CD8-positive, alpha-beta memory T cell (primary cell): ENCODE measurements at regions not wholly inside any gene's neighbourhood (a gene's known extent, or its start where the extent isn't known, plus 50 kb on each side); places are given as distances from the start of the nearest gene placed in this dataset.

Source experiments
- CTCF ChIA-PET: fragments of 350-600 bp; sonication (Branson Sonifier 250); formaldehyde crosslinking; loops from one replicate; lab custom pipeline; 2021; ENCODE audit warnings: antibody characterized with exemption; lab: Charles Lee
- POLR2A ChIA-PET: fragments of 350-600 bp; sonication (Branson Sonifier 250); formaldehyde crosslinking; loops from one replicate; lab custom pipeline; 2021; ENCODE audit warnings: antibody characterized with exemption; lab: Charles Lee
- DNase-seq, 5 donors: peaks; one replicate each; pipeline versions ENCODE4 v3.0.0 to v3.0.0-alpha.2; 2020 to 2022; ENCODE audit warnings: mixed read lengths in 1 of 5
- H3K27ac ChIP-seq: one replicate; pipeline ENCODE4 v1.7.0; 2013; ENCODE audit warnings: low read depth, mild to moderate bottlenecking, low read length, moderate library complexity
- H3K27me3 ChIP-seq: 2 replicates; pipeline ENCODE4 v1.7.0; 2013; ENCODE audit warnings: low read length, mild to moderate bottlenecking; ENCODE audit not compliant: insufficient read depth, poor library complexity, severe bottlenecking
- H3K36me3 ChIP-seq: 2 replicates; pipeline ENCODE4 v1.7.0; 2013; ENCODE audit warnings: mild to moderate bottlenecking, low read length, moderate library complexity; ENCODE audit not compliant: insufficient read depth
- H3K4me1 ChIP-seq: 2 replicates; pipeline ENCODE4 v1.7.0; 2013; ENCODE audit warnings: mild to moderate bottlenecking, low read length, moderate library complexity; ENCODE audit not compliant: insufficient read depth
- H3K4me3 ChIP-seq: 2 replicates; pipeline ENCODE4 v1.7.0; 2013; ENCODE audit warnings: mild to moderate bottlenecking, low read length
- H3K9me3 ChIP-seq: 2 replicates; pipeline ENCODE4 v1.7.0; 2013; ENCODE audit warnings: mild to moderate bottlenecking, low read length
- H3K27ac Mint-ChIP-seq, 8 donors: one replicate each; pipeline ENCODE4 v1.8.0; 2020 to 2021; ENCODE audit warnings: mixed read lengths in 8 of 8, mild to moderate bottlenecking in 6 of 8, inconsistent platforms in 3 of 8, moderate library complexity in 3 of 8
- H3K27me3 Mint-ChIP-seq, 2 donors: one replicate each; pipeline ENCODE4 v1.8.0; 2020 to 2021; ENCODE audit warnings: mixed read lengths in 2 of 2, mild to moderate bottlenecking in 1 of 2, moderate library complexity in 1 of 2
- H3K36me3 Mint-ChIP-seq, 3 donors: one replicate each; pipeline ENCODE4 v1.8.0; 2020 to 2021; ENCODE audit warnings: mixed read lengths in 3 of 3, inconsistent platforms in 1 of 3, mild to moderate bottlenecking in 1 of 3
- H3K4me1 Mint-ChIP-seq, 3 donors: one replicate each; pipeline ENCODE4 v1.8.0; 2020 to 2021; ENCODE audit warnings: mixed read lengths in 3 of 3, inconsistent platforms in 1 of 3, mild to moderate bottlenecking in 1 of 3
- H3K4me3 Mint-ChIP-seq, 7 donors: one replicate each; pipeline ENCODE4 v1.8.0; 2020 to 2021; ENCODE audit warnings: mixed read lengths in 7 of 7, mild to moderate bottlenecking in 6 of 7, moderate library complexity in 4 of 7, inconsistent platforms in 2 of 7
- H3K9me3 Mint-ChIP-seq, 5 donors: one replicate each; pipeline ENCODE4 v1.8.0; 2020 to 2022; ENCODE audit warnings: mixed read lengths in 5 of 5, mild to moderate bottlenecking in 3 of 5, moderate library complexity in 2 of 5, inconsistent platforms in 1 of 5

DNA sequence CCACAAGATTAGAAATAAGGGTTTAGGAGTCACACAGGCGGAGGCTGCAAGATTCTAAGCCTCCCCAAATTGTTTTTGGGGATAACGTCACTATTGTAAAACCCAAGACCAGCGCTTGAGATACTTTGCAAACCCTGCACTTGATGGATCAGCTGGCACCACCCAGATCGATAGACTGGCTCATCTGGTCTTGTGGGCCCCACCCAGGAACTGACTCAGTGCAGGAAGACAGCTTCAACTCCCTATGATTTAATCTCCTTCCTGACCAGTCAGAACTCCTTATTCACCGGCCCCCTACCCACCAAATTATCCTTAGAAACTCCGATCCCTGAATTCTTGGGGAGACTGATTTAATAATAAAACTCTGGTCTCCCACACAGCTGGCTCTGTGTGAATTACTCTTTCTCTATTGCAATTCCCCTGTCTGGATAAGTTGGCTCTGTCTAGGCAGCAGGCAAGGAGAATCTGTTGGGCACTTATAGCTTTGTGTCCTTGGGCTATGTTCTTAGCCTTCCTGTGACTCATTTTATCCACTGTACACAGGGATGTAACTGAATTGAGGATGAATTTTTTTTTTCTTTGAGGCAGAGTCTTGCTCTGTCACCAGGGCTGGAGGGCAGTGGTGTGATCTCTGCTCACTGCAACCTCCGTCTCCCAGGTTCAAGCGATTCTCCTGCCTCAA lies 64.4 kb upstream of the CARD11 start:
- Histone ChIP-seq H3K4me1 (peaks cover 53% of the 10 kb centered on the region), H3K27me3 (no peaks in the 10 kb centered on the region), H3K36me3 (no peaks in the 10 kb centered on the region), H3K4me3 (no peak overlapping the region), H3K27ac (no peak overlapping the region), H3K9me3 (no peaks in the 10 kb centered on the region)
- Mint-ChIP-seq H3K27ac (peak overlapping the region in 7 of 8 donors; percentile 28 to 93 (median 79)), H3K9me3 (peaks cover 0 to 3% (median 2%) of the 10 kb centered on the region in 5 donors), H3K36me3 (peaks cover 2 to 35% (median 4%) of the 10 kb centered on the region in 3 donors), H3K27me3 (no peaks in the 10 kb centered on the region), H3K4me1 (peaks cover 42 to 90% (median 66%) of the 10 kb centered on the region in 3 donors), H3K4me3 (peak overlapping the region in 5 of 7 donors; percentile 39 to 71 (median 52))
- DNase-seq, result no peak
- CTCF ChIA-PET, result interaction anchor here (1.7 to 2.0 kb wide), 2 partner anchors 18 to 47 kb away, joined by 6 to 7 read pairs; no protein-coding TSS in a partner anchor
- POLR2A ChIA-PET, result interaction anchor here (0.6 kb wide), 1 partner anchor 43 kb away, joined by 3 read pairs; no protein-coding TSS in a partner anchor

DNA sequence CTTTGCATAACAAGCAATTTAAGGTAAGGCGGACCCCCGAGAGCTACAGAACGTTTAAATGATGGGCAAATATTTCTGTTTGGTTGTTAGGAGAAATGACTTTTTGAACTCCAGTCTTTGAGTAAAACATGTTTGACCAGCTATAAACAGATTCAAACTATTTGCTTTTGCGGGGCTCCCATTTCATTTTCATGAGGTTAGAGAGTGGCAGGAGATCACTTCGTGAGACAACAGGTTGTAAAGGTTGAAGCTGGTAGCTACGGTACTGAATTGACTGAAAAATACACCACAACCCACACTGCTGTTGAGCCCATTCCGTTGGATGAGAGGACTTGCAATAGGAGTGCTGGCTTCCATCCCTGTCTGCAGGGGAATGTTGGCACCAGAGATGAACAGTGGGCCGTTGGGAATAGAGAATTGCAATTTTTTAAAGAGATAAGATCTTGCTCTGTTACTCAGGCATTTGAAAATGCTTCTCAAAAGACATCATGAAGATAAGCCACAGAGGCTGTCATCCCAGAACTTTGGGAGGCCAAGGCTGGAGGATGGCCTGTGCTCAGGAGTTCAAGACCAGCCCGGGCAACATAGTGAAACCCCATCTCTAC lies 65.7 kb upstream of the CARD11 start:
- Mint-ChIP-seq H3K36me3 (peaks cover 4 to 46% (median 6%) of the 10 kb centered on the region in 3 donors), H3K27ac (peak overlapping the region in 3 of 8 donors; percentile 58 to 79 (median 70))
- DNase-seq, result no peak

DNA sequence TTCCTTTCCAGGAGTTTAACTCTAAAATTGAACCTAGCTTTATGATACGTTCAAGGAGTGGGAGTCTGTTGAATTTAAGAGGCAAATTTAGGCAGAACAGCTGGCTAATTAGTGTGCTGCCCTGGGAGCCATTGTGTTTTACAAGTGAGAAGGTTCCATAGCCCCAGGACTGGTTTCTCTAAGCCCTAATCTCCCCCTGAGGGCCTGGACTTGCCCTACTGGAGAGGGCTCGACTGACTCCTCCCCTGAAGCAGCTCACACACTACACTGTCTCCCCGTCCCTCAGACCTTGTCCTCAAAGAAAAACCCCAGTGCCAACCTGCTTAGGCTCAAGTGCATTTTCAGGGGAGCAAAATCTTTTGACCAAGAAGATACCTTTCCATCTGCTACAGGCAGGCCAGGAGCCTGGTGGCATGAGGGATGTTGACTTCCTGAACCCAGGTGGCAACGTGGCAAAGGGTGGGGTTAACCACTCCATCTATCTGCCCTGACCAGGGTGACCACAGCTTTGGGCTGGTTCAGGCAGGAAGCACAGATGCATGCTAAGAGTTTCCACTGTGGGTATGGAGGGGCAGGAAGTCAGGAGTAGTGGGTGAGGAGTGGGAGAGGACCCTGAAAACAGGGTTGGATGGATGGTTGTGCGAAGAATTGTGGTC lies 68.9 kb upstream of the CARD11 start:
- H3K4me1 ChIP-seq, result peaks cover 40% of the 10 kb centered on the region
- no peak overlapping the region for H3K27ac ChIP-seq
- POLR2A ChIA-PET, result interaction anchor here (0.7 to 0.9 kb wide), 2 partner anchors 20 to 22 kb away, joined by 3 to 6 read pairs; no protein-coding TSS in a partner anchor

More for the DNA sequence above, 65.7 kb upstream of the CARD11 start:
- ChIA-PET POLR2A (no interaction called here), CTCF (no interaction called here)
- no peaks in the 10 kb centered on the region for H3K36me3 ChIP-seq
- H3K9me3 ChIP-seq, result peaks cover 3% of the 10 kb centered on the region
- no peaks in the 10 kb centered on the region for H3K27me3 Mint-ChIP-seq
- peaks cover 0 to 14% (median 3%) of the 10 kb centered on the region in 5 donors for H3K9me3 Mint-ChIP-seq
- H3K4me3 Mint-ChIP-seq, result peak overlapping the region in 1 of 7 donors; percentile 27
- peaks cover 51% of the 10 kb centered on the region for H3K4me1 ChIP-seq
- H3K4me3 ChIP-seq, result no peak overlapping the region
- no peaks in the 10 kb centered on the region for H3K27me3 ChIP-seq
- H3K27ac ChIP-seq, result no peak overlapping the region
- peaks cover 47 to 92% (median 79%) of the 10 kb centered on the region in 3 donors for H3K4me1 Mint-ChIP-seq

DNA sequence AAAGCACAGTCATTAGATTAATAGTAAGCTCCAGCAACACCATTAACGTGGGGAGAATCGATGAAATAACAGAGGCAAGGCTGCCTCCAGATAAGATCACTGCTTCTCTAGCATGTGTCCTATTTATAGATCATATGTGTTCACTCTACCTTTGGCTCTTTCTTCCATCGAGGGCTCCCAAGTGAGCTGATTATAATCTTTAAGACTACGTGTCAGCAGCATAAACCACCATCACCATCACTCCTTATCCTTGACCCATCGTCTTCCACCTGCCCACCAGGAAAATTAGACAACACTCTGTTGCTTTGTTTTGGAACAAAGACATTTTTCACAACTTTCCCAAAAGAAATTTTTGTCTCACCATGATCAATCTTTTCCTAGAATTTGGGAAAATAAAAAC lies 71.2 kb upstream of the CARD11 start:
- H3K4me1 ChIP-seq, result peaks cover 54% of the 10 kb centered on the region
- POLR2A ChIA-PET, result interaction anchor here (1.1 kb wide), 1 partner anchor 23 kb away, joined by 4 read pairs; no protein-coding TSS in a partner anchor
- no peak overlapping the region for H3K4me3 ChIP-seq
- H3K4me3 Mint-ChIP-seq, result peak overlapping the region in 5 of 7 donors; percentile 38 to 99 (median 61)
- peaks cover 2 to 25% (median 5%) of the 10 kb centered on the region in 3 donors for H3K36me3 Mint-ChIP-seq
- CTCF ChIA-PET, result interaction anchor here (1.6 kb wide), 2 partner anchors 24 to 49 kb away, joined by 5 read pairs; no protein-coding TSS in a partner anchor
- H3K9me3 ChIP-seq, result peaks cover 3% of the 10 kb centered on the region
- no peaks in the 10 kb centered on the region for H3K27me3 ChIP-seq
- H3K9me3 Mint-ChIP-seq, result peaks cover 0 to 14% (median 2%) of the 10 kb centered on the region in 5 donors
- H3K27ac Mint-ChIP-seq, result peak overlapping the region in 7 of 8 donors; percentile 31 to 98 (median 76)
- H3K36me3 ChIP-seq, result no peaks in the 10 kb centered on the region
- no peak overlapping the region for H3K27ac ChIP-seq
- DNase-seq, result no peak
- peaks cover 0 to 3% of the 10 kb centered on the region in 2 donors for H3K27me3 Mint-ChIP-seq
- peaks cover 30 to 92% (median 90%) of the 10 kb centered on the region in 3 donors for H3K4me1 Mint-ChIP-seq

More for the DNA sequence above, 68.9 kb upstream of the CARD11 start:
- CTCF ChIA-PET, result interaction anchor here (0.9 to 2.6 kb wide), 4 partner anchors 20 to 43 kb away, joined by 3 to 7 read pairs (median 4); no protein-coding TSS in a partner anchor
- Mint-ChIP-seq H3K36me3 (peaks cover 5 to 42% (median 7%) of the 10 kb centered on the region in 3 donors), H3K4me3 (peak overlapping the region in 6 of 7 donors; percentile 46 to 78 (median 54)), H3K27ac (peak overlapping the region; percentile 29 to 91 (median 82)), H3K4me1 (peaks cover 35 to 89% (median 88%) of the 10 kb centered on the region in 3 donors), H3K9me3 (peaks cover 0 to 14% (median 3%) of the 10 kb centered on the region in 5 donors), H3K27me3 (peaks cover 0 to 3% of the 10 kb centered on the region in 2 donors)
- Histone ChIP-seq H3K27me3 (no peaks in the 10 kb centered on the region), H3K4me3 (no peak overlapping the region), H3K36me3 (no peaks in the 10 kb centered on the region), H3K9me3 (peaks cover 3% of the 10 kb centered on the region)
- peak in 3 of 5 donors; percentile 27 to 66 (median 31) for DNase-seq

DNA sequence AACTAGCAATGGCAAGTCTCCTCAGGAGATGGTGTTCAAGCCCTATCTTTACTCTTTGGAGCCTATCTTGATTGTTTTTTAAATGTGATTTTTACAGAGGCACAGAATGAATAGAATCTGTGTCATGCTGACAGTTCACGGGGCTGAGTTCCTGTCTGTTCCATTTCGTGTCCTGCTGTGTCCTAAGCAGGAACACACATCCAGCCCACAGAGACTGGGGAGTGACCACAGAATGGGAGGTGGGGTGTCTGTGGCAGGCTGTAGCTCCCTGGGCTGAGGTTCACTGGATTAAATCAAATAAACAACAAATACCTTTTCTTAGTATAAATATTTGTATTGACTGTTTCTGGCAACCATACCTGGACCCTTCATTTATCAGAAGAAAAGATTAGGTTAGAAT lies 73.4 kb upstream of the CARD11 start:
- Mint-ChIP-seq H3K4me1 (peaks cover 34 to 91% (median 89%) of the 10 kb centered on the region in 3 donors), H3K27ac (peak overlapping the region in 7 of 8 donors; percentile 87 to 98 (median 94)), H3K27me3 (peaks cover 0 to 3% of the 10 kb centered on the region in 2 donors), H3K4me3 (peak overlapping the region in 6 of 7 donors; percentile 91 to 99 (median 94)), H3K9me3 (peaks cover 0 to 18% (median 7%) of the 10 kb centered on the region in 5 donors), H3K36me3 (peaks cover 2 to 39% (median 11%) of the 10 kb centered on the region in 3 donors)
- Histone ChIP-seq H3K4me1 (peaks cover 65% of the 10 kb centered on the region), H3K4me3 (peak overlapping the region; percentile 49), H3K27me3 (no peaks in the 10 kb centered on the region), H3K9me3 (peaks cover 3% of the 10 kb centered on the region), H3K27ac (peak overlapping the region; percentile 36), H3K36me3 (no peaks in the 10 kb centered on the region)
- POLR2A ChIA-PET, result interaction anchor here (1.0 kb wide), 1 partner anchor 25 kb away, joined by 3 read pairs; no protein-coding TSS in a partner anchor
- no peak for DNase-seq
- CTCF ChIA-PET, result interaction anchor here (1.0 to 1.4 kb wide), 2 partner anchors 25 to 51 kb away, joined by 4 read pairs; no protein-coding TSS in a partner anchor

DNA sequence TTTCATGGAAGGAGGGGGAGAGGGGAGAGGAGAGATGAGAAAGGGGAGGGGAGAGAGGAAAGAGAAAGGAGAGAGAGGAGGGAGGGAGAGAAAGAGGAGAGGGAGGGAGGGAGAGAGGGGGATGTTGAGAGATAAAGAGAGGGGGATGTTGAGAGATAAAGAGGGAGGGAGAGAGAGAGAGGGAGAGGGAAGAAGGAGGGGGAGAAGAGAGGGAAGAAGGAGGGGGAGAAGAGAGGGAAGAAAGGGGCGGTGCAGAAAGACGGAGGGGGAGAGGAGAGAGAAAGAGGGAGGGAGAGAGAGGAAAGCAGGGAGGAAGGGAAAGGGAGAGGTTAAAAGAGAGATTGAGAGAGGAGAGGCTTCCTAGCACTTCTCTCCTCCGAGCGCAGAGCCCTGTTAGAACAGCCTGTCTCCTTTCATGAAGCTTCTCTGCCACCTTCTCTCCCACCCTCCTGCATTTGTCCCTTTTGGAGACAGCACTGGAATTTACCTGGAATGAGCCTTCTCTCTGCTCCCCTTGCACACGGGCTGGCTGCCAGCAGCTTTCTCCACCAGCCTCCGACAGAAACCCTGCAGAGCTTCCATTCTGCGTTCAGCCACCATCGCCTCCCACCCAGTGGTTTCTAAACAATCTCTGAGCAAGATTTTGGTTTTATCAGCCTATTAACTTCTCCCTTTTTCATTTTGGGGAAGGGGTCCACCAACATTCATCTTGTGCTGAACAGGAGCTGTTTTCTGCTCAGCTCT lies 74.0 kb upstream of the CARD11 start:
- POLR2A ChIA-PET, result interaction anchor here (0.6 to 1.0 kb wide), 2 partner anchors 15 to 25 kb away, joined by 3 to 7 read pairs; no protein-coding TSS in a partner anchor

More for the DNA sequence above, 74.0 kb upstream of the CARD11 start:
- Histone ChIP-seq H3K4me1 (peaks cover 59% of the 10 kb centered on the region), H3K27me3 (no peaks in the 10 kb centered on the region), H3K36me3 (no peaks in the 10 kb centered on the region), H3K27ac (peak overlapping the region; percentile 36), H3K9me3 (peaks cover 3% of the 10 kb centered on the region), H3K4me3 (peak overlapping the region; percentile 49)
- Mint-ChIP-seq H3K4me3 (peak overlapping the region in 6 of 7 donors; percentile 91 to 99 (median 94)), H3K36me3 (peaks cover 2 to 38% (median 11%) of the 10 kb centered on the region in 3 donors), H3K4me1 (peaks cover 28 to 86% (median 83%) of the 10 kb centered on the region in 3 donors), H3K27me3 (peaks cover 0 to 3% of the 10 kb centered on the region in 2 donors), H3K9me3 (peaks cover 0 to 19% (median 7%) of the 10 kb centered on the region in 5 donors), H3K27ac (peak overlapping the region in 7 of 8 donors; percentile 87 to 98 (median 94))
- CTCF ChIA-PET, result interaction anchor here (0.8 to 1.4 kb wide), 3 partner anchors 20 to 52 kb away, joined by 3 to 4 read pairs (median 4); no protein-coding TSS in a partner anchor
- peak in 4 of 5 donors; percentile 17 to 60 (median 35) for DNase-seq
